ENCODE measurements at regions not wholly inside any gene's neighbourhood (a gene's known extent, or its start where the extent isn't known, plus 50 kb on each side); places are given as distances from the start of the nearest gene placed in this dataset.

DNA sequence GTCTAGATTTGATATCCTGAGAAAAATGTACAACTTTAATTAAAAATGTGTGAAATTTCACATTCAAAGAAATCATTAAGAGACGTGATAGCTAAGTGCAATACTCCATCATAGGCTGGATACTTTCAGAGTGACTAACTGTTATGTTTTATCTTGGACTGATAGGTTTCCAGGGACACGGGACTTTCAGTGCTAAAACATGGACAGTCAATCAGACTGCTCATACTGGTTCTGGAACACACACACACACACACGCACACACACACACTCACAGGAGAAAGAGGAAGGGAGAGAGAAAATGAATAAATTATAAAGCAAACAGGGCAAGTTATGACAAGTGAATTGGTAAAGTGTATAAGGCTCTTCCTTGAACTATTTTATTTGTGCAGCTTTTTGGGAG lies 955.9 kb downstream of the SLITRK5 start:
- no peak for TF ChIP-seq CTCF (IDR thresholded peaks at IDR 0.05; ENCODE audit: low read depth, low read length, poor library complexity, severe bottlenecking)
- TF ChIP-seq EZH2phosphoT487 (IDR thresholded peaks at IDR 0.05; ENCODE audit: borderline replicate concordance, low read length) = no peak
